NCI-H2029 treated with DMSO at 0.1 percent for 48 hours (cell line): ENCODE measurements at regions not wholly inside any gene's neighbourhood (a gene's known extent, or its start where the extent isn't known, plus 50 kb on each side); places are given as distances from the start of the nearest gene placed in this dataset.
"Not testable (repeated sequence)": the region's sequence is repeated elsewhere in the genome, so short reads cannot be mapped to it uniquely, and the experiment has no call there.

Source experiments
- DNase-seq: peaks from one replicate; lab custom pipeline; 2025; lab: John Stamatoyannopoulos, UW

DNA sequence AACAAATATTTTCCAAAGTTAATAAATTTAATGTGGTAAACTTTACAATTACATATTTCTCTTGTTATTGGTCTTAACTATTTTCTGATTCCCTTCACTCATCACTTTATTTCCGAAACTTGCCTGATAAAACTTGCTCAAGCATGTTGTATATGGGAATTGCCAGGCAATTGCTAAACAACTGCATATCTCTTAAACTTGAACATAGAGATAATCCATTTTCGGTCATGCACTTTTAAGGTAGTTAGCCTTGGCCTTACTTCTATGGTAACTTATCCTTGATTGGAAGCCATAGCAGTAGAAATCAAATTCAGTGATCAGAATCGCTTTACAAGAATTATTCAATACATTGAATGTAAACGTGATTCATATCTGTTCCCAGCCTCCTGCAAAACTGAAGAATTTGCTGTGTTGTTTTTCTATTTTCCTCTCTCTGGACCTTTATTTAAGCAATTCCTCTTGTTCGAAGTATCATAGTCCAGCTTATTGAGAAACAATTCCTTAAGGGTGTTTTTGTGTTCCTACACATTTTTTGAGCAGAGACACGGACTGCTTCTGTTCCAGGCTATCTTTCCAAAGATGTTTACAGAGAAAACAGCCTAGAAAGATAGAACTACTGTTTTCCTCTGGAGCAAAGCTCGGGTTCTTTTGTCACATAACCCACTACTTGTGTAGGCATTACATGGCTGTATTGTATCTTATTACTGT lies 674.3 kb downstream of the IRS1 start:
- DNase-seq, result no peak

DNA sequence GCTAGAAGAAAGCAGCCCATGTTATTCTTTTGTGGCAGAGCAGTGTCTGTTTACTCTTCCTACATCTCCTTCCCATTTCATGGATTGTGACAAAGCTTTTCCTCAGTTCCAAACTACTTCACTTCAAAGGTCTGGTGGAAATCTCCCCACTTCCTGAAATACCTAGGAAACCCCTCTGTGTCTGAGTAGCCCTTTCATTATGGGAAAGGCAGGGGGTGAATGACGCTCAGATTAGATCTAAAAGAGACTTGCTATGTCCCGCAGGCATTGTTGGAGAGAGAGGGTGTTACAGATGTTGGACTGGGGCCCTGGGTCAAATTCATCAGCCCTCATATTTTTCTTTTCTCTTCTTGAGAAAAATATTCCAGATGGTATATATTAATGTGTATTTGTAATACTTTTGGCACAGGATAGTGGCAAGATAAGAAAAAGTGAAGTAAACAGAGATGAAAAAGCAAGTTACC lies 675.0 kb downstream of the IRS1 start:
- DNase-seq, result no peak

DNA sequence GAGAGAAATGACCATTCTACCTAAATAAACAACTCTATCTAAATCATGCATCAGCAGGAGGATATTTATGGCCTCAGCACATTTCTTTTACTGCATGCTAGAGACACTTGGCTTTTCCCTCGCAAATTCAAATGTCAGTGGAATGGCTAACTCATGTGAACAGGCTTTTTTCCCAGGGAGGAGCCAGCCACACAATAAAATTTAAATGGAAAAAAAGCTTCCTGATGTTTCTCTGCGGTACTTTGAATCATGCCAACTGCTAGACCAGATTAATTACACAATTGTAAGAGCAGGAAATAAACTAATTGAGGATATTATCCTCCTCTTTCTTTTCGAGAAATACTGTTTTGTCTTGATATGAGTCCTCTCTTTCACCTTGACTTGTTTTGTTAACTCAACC lies 676.3 kb downstream of the IRS1 start:
- no peak for DNase-seq

DNA sequence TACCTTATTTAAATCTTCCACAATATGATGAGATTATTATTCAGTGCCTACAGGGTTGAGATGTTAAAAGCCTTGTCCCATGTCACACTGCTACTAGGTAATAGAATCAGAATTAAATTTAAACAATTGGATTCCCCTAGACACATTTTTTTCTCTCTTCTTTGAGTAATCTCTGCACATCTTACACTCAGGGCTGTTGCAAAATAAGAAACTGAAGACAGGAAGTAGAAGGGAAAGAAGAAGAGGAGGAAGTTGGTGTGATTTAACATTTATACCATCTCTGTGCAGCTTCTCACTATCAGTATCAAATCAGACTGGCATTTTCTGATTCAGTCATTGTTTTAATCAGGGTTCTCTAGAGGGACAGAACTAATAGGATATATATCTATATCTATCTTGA lies 677.6 kb downstream of the IRS1 start:
- DNase-seq, result no peak

DNA sequence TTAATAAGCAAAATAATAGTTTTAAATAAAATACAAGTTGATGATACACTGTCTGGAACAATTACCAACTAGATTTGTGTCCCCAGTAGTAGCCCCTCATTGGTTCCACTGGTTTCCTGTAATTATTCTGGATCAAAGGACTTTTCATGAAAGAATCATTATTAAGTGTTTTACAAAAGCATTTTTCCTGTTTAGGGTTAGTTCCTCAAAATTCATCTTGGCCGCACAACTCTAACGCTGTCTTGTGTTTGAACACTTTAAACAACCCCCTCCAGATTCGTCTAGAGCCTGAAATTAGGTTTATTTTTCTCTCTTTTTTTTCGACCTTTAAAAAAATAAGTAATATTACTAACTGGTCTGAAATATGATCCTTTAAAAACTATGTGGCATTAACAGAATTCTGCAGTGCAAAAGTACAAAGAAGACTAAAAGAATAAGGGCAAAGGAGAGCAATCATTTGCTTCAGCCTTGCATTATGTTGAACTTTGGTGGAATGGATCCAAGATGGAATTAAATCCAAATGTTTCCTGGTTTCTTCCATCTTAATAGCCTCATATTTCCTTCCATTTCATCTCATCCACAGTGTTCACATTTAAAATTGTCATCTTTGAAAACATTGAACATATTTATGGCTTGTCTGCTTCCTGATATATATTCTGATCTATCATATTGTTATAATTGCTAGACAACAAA lies 678.4 kb downstream of the IRS1 start:
- DNase-seq, result no peak

DNA sequence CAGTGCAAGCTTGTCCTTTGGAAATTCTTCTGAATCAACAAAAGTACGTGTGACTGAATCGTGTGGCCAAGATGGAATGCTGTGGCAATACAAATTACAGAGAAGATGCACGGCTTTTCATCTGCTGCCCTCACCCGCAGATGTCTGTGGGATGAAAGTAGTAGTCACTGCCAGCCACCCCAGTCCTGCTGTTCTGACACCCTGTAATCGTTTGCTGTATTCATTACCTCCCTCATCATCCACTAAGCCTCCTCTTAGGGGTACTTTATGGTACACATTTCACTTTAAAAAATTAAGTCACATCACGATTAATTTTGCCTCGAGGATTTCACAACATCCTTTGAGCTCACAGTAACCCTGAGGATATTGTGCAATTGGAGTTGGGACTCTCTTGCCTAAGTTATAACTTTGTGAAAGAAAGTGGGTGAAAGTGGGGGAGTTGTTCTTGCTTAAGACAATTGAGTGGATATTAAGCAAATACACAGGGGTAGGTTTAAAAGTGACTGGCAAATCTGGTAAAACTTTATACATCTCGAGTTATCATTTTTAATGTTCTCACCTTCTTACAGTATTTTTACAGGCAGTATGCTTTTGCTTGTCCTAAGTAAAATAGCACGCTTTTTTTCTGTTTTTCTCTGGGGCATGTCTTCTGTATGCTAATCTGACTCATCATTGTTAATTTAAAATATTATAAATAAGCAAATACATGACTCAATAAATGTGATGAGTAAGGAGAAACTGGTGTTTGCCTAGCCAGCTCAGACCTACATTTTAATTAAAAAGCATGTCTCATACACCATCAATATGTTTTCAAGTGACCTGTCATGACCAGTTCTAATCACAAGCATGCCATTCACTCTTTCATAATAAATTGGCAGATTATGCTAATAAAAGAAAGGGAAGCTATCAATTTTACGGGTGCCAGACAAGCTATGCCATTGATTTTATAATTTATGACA lies 680.9 kb downstream of the IRS1 start:
- DNase-seq, result no peak

DNA sequence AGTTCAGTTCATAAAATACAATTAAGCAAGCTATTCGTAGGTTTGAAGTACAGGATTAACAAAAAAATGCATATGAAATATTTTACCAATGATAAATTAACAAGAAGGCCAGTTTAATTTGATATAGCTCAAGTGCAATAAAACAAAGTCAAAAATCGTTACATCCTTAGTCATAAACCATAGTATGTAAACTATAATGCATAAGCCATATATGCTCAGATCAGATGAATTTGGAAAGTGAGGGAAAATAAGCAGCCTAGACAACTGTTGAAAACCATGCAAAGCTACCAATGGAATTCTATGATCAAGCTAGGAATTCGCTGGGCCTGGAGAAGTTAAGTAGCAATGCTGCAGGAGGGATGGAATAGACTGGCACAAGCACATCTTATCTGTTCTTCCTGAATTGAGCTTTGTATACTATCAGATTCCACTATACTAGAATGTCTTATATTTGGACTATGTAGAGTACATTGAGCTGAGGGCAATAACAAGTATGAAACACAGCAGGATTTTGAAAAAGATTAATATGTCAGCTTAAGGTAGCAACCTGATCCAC lies 682.0 kb downstream of the IRS1 start:
- no peak for DNase-seq

DNA sequence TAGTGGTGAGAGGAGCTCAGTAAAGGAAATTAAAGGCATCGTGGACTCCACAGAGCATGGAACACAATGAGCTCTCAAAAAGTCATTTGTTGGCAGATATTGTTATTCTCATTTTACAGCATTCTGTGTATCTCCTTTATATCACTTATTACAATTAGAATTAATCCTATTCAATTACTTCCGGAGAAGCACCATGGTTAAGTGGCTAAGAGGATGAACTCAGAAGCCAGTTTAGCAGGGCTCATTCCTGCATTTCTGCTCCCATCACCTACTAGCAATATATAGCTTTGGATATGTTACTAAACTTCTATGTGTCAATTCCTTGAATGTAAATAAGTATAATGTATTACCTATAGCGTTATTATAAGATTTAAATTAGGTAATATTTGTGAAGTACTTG lies 683.3 kb downstream of the IRS1 start:
- no peak for DNase-seq

DNA sequence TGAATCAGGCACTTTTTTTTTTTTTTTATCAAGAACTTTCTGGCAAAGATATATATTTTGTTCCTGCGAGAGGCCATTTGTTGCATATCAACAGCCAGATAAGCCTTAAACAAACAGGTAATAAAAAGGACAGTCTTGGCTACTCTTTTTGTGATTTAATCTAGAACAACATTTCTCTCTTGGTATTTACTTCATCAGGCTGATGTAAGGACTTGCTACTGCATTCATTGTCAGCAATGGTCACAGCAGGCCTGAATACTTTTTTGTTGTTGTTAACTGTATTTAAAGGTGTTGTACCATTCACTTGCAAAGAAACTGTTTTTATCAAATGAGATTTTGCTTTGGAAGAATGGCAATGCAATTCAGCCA lies 683.8 kb downstream of the IRS1 start:
- no peak for DNase-seq

DNA sequence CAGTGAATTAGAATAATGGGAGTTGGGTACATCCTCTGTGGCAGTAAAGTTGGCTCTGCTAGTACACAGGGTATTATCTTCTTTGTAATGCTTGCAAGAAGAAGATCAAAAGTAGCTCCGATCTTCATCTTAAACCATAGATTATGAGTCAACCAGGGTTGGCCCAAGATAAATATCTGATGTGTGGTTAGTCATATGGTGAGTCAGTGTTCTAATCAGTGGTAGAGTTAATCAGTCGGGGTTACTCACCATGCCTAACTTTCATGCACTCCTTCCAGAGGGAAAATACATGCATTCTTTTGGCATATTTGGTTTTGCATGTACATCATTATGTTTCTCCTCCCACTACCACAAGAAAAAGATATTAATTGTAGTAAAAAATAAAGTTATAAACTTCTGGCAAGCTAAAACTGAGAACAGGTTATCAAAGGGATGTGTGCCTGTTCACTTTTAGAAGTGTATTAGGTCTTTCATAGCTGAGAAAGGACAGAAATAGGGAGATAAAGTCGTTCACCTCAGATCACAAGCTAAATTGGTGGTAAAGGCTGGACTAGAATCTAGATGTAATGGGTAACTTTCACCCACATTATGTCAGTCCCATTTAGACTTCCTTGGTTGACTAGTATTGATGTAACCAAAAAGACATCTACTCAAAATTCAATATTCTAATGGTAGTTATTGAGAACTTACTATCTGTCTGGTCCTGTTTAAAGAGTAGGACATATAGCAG lies 684.4 kb downstream of the IRS1 start:
- no peak for DNase-seq

DNA sequence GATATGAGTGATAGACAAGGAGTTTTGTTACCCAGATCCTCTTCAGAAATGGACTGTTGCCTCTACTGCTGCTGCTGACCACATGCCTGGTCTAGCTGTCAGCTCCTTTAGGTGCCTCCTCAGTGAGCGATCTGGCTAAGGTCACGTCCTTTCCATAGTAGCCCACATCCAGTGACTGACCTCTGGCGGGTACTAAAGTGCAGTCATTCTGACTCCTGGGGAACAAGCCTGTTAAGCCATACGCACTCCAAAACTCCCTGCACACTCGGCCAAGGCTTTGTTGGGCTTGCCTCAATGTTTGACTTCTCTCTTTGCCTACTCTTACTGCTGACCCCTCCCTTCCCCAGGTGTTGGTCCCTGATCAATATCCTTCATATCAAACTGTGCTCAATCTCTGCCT lies 685.2 kb downstream of the IRS1 start:
- DNase-seq, result no peak

DNA sequence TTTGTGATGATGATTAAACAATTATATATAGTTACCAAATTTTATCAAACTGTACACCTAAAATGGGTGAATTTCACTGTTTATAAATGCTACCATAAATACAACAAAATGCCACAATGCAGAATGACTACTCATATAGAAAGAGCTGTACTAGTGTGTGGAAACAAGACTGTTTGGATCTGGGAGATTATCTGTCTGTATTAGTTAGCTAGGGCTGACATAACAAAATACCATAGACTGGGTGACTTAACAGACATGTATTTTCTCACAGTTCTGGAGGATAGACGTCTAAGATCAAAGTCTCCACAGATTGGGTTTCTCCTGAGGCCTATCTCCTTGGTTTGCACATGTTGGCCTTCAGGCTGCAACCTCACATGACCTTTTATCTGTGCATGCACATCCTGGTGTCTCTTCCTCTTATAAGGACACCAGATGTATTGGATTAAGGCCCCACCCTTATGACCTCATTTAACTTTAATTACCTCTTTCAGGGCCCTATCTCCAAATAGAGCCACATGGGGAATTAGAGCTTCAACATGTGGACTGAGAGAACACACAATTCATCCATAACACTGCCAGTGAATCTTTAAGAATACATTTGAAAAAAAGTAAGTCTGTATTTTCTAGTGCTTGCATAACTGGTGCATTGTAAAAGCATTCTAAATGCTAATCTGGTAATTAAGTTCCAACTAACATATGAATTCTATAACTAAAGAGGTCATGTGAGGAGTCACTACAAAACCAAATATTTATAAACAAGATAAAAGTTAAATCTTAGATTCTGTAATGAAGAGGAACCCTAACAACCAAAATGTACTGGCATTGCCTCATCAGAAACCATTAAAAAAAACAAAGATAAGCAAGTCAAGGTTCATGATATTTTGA lies 699.6 kb downstream of the NYAP2 start:
- DNase-seq, result no peak

DNA sequence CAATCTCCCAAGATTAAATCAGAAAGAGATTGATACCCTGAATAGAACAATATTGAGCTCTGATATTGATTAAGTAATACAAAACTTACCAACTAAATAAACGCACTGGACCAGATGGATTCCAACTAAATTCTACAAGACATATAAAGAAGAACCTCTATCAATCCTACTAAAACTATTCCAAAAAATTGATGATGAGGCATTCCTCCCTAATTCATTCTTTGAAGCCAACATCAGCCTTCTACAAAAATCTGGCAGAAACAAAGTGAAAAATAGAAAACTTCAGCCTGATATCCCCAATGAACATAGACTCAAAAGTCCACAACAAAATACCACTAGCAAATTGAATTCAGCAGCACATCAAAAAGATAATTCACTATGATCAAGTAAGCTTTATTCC lies 695.5 kb downstream of the NYAP2 start:
- DNase-seq, result no peak

DNA sequence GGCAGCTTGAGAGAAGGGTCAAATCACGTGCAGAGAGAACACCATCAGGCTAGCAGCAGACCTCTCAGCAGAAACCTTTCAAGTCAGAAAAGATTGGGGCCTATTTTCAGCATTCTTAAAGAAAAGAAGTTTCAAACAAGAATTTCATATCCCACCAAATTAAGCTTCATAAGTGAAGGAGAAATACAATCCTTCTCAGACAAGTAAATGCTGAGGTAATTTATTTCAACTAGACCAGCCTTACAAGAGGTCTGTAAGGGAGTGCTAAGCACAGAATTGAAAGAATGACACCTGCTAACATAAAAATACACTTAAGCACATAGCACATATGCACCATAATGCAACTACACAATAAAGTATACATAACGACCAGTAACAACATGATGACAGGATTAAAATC lies 693.9 kb downstream of the NYAP2 start:
- DNase-seq, result no peak

DNA sequence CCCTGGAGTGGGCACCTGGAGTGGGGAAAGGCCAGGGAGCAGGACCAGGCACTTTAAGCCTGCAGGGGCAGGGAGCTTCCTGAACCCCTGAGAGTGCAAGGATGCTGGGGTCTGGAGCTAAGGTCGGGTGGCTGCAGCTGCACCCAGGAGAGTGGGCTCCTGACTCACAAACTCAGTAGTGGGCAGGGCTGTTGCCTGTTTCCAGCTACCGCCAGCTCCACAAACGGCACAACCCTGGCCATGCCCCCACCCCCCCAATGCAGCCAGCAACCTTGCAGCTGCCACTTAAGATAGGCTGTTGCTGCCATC lies 688.8 kb downstream of the NYAP2 start:
- no peak for DNase-seq

DNA sequence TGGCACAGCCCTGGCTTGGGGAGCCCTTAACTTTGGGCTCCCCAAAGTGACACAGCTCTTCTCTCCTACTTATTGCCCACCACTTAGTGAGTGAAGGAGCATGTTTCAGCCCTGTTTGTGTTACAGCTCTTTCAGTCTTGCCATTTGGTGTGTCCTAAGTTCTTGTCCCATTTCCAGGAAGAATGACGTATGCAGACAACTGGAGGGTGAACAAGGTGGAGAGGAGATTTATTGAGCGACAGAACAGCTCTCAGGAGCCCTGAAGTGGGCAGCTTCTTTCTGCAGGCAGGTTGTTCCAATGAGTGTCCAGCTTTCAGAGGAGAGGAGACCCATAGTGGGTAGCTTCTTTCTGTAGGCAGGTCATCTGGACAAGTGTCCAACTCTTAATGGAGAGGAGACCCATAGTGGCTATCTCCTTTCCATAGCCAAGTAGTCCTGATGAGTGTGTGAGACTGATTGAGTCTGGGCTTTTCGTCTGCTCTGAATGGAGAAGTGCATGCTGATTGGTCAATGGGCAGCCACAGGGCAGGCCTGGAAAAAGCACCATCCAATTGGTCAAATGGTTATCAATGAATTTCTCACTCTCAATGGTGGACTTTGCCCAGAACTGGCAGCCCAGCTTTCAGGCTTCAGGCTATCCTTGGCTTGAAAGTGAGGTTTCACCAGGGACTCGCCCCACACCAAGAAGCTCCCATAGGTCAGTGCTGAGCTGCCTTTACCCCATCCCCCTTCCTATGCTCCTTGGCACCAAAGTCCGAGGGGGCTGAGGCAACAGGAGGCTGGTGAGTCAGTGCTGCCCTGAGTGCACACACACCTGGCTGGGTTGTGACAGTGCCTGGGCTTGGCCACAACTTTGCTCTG lies 688.2 kb downstream of the NYAP2 start:
- no peak for DNase-seq

DNA sequence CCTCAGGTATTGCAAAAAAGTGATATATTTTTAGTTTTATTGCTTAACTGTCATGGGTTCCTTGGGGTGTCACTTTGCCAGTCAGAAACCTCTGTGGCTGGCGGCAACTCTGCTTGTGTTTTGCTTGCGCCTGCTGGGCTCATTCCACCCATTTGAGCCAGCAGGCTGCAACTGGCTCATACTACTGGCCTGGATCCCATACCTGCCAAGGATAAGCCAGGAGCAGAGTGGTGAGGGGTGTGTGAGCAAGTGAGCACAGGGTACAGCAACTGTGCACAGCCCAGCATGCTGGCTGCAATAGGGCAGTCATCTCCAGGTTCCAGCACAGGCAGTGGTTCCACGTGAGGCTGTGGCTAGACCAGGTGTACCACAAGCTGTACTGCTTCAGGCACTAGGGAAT lies 687.5 kb downstream of the NYAP2 start:
- no peak for DNase-seq

DNA sequence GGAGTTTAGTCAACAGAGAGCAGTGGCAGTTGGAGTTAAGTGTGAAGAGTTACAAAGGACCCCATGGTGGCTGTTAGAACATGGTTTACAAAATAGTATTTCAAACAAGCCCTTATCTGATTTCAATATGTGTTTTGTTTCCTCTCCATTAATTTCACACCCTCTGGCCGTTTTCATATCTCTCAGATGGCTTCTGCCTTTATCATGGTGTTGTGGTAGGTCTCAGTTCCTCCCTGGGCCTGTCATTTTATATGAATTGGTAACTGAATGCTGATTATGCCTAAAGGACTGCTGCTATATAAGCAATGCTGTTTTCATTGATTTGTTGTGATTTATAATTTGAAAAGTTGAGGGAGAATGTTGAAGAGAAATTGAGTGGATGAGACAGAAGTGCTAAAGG lies 686.7 kb downstream of the NYAP2 start:
- no peak for DNase-seq

DNA sequence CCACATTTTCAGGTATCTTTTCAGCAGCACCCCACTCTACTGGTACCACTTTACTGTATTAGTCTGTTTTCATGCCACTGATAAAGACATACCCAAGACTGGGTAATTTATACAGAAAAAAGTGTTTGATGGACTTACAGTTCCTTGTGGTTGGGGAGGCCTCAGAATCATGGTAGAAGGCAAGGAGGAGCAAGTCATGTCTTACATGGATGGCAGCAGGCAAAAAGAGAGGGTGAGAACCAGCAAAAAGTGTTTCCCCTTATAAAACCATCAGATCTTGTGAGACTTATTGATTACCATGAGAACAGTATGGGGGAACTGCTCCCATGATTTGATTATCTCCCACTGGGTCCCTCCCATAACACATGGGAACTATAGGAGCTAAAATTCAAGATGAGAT lies 685.9 kb downstream of the NYAP2 start:
- DNase-seq, result not testable (repeated sequence)

DNA sequence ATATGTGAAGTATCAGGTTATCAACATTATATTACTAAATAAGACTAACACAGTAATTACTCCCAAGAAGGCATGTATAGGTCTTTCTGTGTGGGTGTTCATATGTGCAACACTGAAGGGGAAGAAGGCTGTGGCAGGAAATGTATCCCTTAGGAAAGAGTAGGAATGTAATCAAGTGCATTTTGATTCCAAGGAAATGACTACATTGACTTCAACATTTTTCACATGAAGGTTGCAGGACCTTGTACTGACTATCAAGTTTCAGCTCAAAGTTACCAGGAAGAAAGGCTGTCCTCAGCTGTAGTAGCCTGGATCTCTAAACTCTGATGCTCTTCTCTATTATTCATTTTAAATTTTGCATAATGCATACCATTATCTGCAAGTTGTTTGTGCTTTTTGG lies 680.8 kb downstream of the NYAP2 start:
- no peak for DNase-seq
